T-cell (primary cell): ENCODE measurements at regions not wholly inside any gene's neighbourhood (a gene's known extent, or its start where the extent isn't known, plus 50 kb on each side); places are given as distances from the start of the nearest gene placed in this dataset.

Source experiments
- ATAC-seq, 4 experiments: fragments of 200-7000 bp in 3 of 4; fragments of 150-1000 bp in 1 of 4; cut with Tn5 transposase; replicated peaks in 1 of 4; 1 replicate in 3 of 4; 2 replicates in 1 of 4; pipeline ENCODE4 v1.10.0; 2021; ENCODE audit warnings: moderate library complexity in 3 of 4, mild to moderate bottlenecking in 2 of 4, moderate number of reproducible peaks in 1 of 4
- CTCF ChIA-PET, 2 donors: fragments of 300-600 bp; sonication (Branson Sonifier 250); formaldehyde crosslinking; loops; one replicate each; lab custom pipeline; 2022; ENCODE audit warnings: antibody characterized with exemption in 2 of 2; lab: Charles Lee
- POLR2A ChIA-PET, 2 donors: fragments of 300-600 bp; sonication (Branson Sonifier 250); formaldehyde crosslinking; loops; one replicate each; lab custom pipeline; 2022; ENCODE audit warnings: antibody characterized with exemption in 2 of 2; lab: Charles Lee
- DNase-seq, 35 experiments: peaks; one replicate each; pipeline versions ENCODE4 v3.0.0 to v3.0.0-alpha.2; 2013 to 2023
- H3K27ac ChIP-seq: one replicate; pipeline ENCODE4 v1.5.1; 2013; ENCODE audit warnings: low read length
- H3K27me3 ChIP-seq, 2 experiments: replicated peaks in 1 of 2; 1 replicate in 1 of 2; 2 replicates in 1 of 2; pipeline versions ENCODE4 v1.6.1 to v1.7.0; 2013; ENCODE audit warnings: low read length in 1 of 2, mixed read lengths in 1 of 2; ENCODE audit not compliant: control insufficient read depth in 2 of 2, insufficient read depth in 2 of 2; ENCODE audit errors: extremely low read depth in 1 of 2
- H3K36me3 ChIP-seq, 2 donors: 1 replicate in 1 of 2; 2 replicates in 1 of 2; pipeline versions ENCODE4 v1.6.1 to v1.7.0; 2013; ENCODE audit warnings: low read length in 1 of 2; ENCODE audit not compliant: control insufficient read depth in 2 of 2, insufficient read depth in 1 of 2; ENCODE audit errors: extremely low read depth in 1 of 2
- H3K4me1 ChIP-seq, 2 experiments: 1 replicate in 1 of 2; 2 replicates in 1 of 2; pipeline versions ENCODE4 v1.6.1 to v1.7.0; 2013; ENCODE audit warnings: low read length in 2 of 2, mixed read lengths in 1 of 2; ENCODE audit not compliant: insufficient read depth in 2 of 2, control insufficient read depth in 1 of 2; ENCODE audit errors: extremely low read depth in 1 of 2
- H3K4me3 ChIP-seq, 2 donors: 1 replicate in 1 of 2; 2 replicates in 1 of 2; pipeline versions ENCODE4 v1.5.1 to v1.7.0; 2013; ENCODE audit warnings: mild to moderate bottlenecking in 2 of 2, low read length in 1 of 2, moderate library complexity in 1 of 2; ENCODE audit not compliant: control insufficient read depth in 1 of 2; ENCODE audit errors: extremely low read depth in 1 of 2
- H3K9me3 ChIP-seq: 2 replicates; pipeline ENCODE4 v1.7.0; 2013
- H3K27ac Mint-ChIP-seq, 2 donors: one replicate each; pipeline ENCODE4 v1.8.0; 2020 to 2021; ENCODE audit warnings: mild to moderate bottlenecking in 2 of 2, mixed read lengths in 2 of 2
- H3K27me3 Mint-ChIP-seq, 2 donors: one replicate each; pipeline ENCODE4 v1.8.0; 2021 to 2022; ENCODE audit warnings: mixed read lengths in 2 of 2
- H3K36me3 Mint-ChIP-seq: one replicate; pipeline ENCODE4 v1.8.0; 2021; ENCODE audit warnings: mixed read lengths
- H3K4me1 Mint-ChIP-seq, 3 donors: one replicate each; pipeline ENCODE4 v1.8.0; 2020 to 2022; ENCODE audit warnings: mixed read lengths in 3 of 3, mild to moderate bottlenecking in 1 of 3
- H3K4me3 Mint-ChIP-seq, 3 donors: one replicate each; pipeline ENCODE4 v1.8.0; 2020 to 2022; ENCODE audit warnings: mild to moderate bottlenecking in 3 of 3, mixed read lengths in 3 of 3, moderate library complexity in 3 of 3
- H3K9me3 Mint-ChIP-seq, 3 donors: one replicate each; pipeline ENCODE4 v1.8.0; 2020 to 2022; ENCODE audit warnings: mixed read lengths in 3 of 3
- WGBS: methylation state at CpG from one replicate; pipeline ENCODE4 v1.1.5; 2013; ENCODE audit warnings: missing lambda C conversion rate; ENCODE audit not compliant: insufficient coverage; 5-methylcytosine and 5-hydroxymethylcytosine counted together

DNA sequence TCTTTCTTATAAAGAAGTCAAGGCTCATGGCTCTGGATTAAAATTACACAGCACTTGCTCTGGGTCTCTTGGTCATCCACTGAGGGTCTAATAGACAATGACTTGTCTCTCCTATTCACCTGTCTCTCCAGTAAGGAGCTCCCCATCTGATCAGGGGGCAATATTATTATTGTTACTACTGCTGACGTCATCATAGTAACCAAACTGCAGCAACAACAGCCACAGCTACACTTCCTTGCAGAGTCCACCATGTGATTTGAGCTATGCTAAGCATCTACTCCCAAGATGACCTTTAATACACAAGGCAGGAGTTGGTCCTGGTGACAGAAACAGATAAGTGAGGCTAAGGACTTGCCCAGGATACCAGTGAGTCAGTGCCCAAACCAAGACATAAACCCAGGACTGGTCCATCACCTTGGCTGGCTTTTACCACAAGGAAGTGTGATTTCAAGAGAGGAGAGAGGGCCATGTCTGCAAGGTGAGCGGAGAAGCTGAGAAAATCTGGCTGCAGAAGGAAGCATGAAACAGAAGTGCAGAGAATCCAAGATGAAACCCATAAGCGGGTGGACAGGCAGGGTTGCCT, 602.5 kb downstream of the PTPRU start:
- Histone ChIP-seq H3K27me3 (peaks cover 0 to 19% of the 10 kb centered on the region in 2 experiments), H3K9me3 (no peaks in the 10 kb centered on the region), H3K27ac (no peak overlapping the region), H3K4me3 (no peak overlapping the region), H3K36me3 (no peaks in the 10 kb centered on the region), H3K4me1 (no peaks in the 10 kb centered on the region)
- WGBS, result 100% methylated on average over 2 of the region's 3 CpGs
- ChIA-PET POLR2A (no interaction called here), CTCF (no interaction called here)
- DNase-seq, result no peak
- Mint-ChIP-seq H3K36me3 (no peaks in the 10 kb centered on the region), H3K4me3 (no peak overlapping the region), H3K27me3 (peaks cover 16 to 23% of the 10 kb centered on the region in 2 donors), H3K27ac (no peak overlapping the region), H3K9me3 (peaks cover 10 to 17% (median 12%) of the 10 kb centered on the region in 3 donors), H3K4me1 (no peaks in the 10 kb centered on the region)
- no peak for ATAC-seq

DNA sequence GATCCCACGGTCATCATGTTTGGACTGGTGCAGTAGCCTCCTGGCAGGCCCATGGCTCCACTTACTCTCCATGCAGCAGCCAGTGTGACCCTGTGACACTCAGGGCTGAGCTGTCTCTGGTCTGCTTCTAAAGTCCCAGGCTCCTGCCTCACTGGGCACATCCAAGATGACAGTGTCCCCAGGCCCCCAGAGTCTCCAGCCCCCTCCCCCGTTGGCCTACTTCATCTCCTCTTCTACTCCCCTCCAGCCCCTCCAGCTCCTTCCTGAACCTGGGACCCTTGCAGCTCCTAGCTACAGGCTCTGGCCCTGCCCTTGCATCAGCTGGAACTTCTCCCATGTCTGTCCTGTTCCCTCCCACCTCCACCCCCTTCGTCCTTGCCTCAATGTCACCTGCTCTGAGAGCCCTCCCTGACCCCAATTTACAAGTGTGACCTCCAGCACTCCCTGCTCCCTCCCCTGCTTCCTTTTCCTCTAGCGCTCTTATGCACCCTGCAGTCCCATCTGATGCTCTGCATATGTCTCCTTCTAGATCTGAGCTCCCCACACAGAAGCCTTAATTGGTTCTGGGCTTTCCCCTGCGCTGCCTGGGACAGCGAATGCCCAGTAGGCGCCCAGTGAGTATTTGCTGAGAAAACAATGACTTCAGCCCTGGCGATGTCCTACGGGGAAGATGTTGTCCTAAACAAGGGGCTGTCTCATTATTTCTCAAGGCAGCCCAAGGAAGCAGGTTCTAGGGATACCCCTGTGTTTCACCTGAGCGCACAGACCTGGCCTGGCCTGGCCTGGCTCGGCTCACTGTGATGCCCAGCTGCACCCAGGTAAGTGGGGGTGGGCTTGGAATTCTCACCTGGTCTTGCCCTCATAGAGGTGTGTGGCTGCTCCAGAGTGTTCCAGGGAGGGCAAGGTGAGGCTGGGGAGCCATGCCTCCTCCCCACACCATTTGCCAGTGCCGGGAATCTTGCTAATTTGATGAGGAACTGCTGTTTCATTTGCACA, 600.6 kb downstream of the PTPRU start:
- Histone ChIP-seq H3K4me1 (no peaks in the 10 kb centered on the region), H3K27ac (no peak overlapping the region), H3K9me3 (no peaks in the 10 kb centered on the region), H3K4me3 (no peak overlapping the region), H3K27me3 (peaks cover 0 to 11% of the 10 kb centered on the region in 2 experiments), H3K36me3 (no peaks in the 10 kb centered on the region)
- peaks cover 16 to 24% of the 10 kb centered on the region in 2 donors for H3K27me3 Mint-ChIP-seq
- no peak overlapping the region for H3K4me3 Mint-ChIP-seq
- H3K4me1 Mint-ChIP-seq, result no peaks in the 10 kb centered on the region
- H3K27ac Mint-ChIP-seq, result no peak overlapping the region
- ATAC-seq, result no peak
- CTCF ChIA-PET, result no interaction called here
- peaks cover 6 to 9% (median 7%) of the 10 kb centered on the region in 3 donors for H3K9me3 Mint-ChIP-seq
- H3K36me3 Mint-ChIP-seq, result no peaks in the 10 kb centered on the region
- DNase-seq, result no peak
- POLR2A ChIA-PET, result no interaction called here
- 64% methylated on average over 11 of the region's 12 CpGs for whole genome bisulfite sequencing

DNA sequence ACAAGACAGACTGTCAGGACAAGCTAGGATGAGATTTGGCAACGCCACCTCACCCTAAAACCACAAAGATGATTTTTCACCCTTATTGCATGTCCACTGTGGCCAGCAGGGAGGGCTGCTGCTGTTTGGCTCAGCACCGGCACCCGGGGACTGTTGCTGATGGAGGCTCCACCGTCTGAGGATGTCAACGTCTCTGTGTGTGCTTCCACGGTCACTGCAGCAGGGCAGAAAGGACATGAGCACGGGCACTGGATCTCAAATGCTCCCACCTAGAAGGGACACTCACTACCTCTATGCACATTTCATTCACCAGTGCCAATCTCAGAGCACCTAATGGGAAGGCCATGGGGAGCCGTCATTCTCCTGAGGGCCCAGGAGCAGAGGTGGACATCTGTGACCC, 599.6 kb downstream of the PTPRU start:
- H3K36me3 ChIP-seq, result no peaks in the 10 kb centered on the region
- peaks cover 0 to 11% of the 10 kb centered on the region in 2 experiments for H3K27me3 ChIP-seq
- Mint-ChIP-seq H3K4me3 (no peak overlapping the region), H3K27ac (no peak overlapping the region), H3K36me3 (no peaks in the 10 kb centered on the region), H3K27me3 (peaks cover 16 to 27% of the 10 kb centered on the region in 2 donors), H3K4me1 (no peaks in the 10 kb centered on the region), H3K9me3 (no peaks in the 10 kb centered on the region)
- H3K27ac ChIP-seq, result no peak overlapping the region
- H3K4me3 ChIP-seq, result no peak overlapping the region
- DNase-seq (no peak), ATAC-seq (no peak)
- ChIA-PET CTCF (no interaction called here), POLR2A (no interaction called here)
- WGBS, result 58% methylated on average over 6 of the region's 8 CpGs
- H3K4me1 ChIP-seq, result no peaks in the 10 kb centered on the region
- H3K9me3 ChIP-seq, result no peaks in the 10 kb centered on the region

DNA sequence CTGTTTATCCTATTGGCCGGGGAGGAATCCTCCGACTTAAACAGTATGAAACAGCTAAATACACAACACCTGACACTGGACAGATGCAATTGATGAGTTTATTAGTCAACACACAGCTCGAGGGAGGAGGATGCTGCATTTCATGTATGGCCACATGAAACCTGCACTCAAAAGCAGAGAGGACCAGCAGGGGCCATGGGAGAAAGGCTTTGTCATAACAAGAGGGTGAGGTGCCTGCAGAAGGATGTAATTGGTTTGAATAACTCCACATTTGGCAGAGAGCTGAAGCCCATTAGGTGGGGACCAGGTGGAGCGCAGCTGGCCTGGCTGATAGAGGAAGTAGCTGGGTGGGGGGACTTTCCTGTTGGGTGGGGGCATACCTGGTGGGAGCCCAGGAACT, 599.1 kb downstream of the PTPRU start:
- Mint-ChIP-seq H3K4me3 (no peak overlapping the region), H3K9me3 (no peaks in the 10 kb centered on the region), H3K27me3 (peaks cover 17 to 28% of the 10 kb centered on the region in 2 donors), H3K36me3 (no peaks in the 10 kb centered on the region), H3K27ac (no peak overlapping the region), H3K4me1 (no peaks in the 10 kb centered on the region)
- Histone ChIP-seq H3K36me3 (no peaks in the 10 kb centered on the region), H3K4me1 (no peaks in the 10 kb centered on the region), H3K9me3 (no peaks in the 10 kb centered on the region), H3K4me3 (no peak overlapping the region), H3K27ac (no peak overlapping the region), H3K27me3 (peaks cover 0 to 11% of the 10 kb centered on the region in 2 experiments)
- ATAC-seq (no peak), DNase-seq (no peak)
- WGBS, result 69% methylated on average over 1 of the region's 4 CpGs
- ChIA-PET CTCF (no interaction called here), POLR2A (no interaction called here)

DNA sequence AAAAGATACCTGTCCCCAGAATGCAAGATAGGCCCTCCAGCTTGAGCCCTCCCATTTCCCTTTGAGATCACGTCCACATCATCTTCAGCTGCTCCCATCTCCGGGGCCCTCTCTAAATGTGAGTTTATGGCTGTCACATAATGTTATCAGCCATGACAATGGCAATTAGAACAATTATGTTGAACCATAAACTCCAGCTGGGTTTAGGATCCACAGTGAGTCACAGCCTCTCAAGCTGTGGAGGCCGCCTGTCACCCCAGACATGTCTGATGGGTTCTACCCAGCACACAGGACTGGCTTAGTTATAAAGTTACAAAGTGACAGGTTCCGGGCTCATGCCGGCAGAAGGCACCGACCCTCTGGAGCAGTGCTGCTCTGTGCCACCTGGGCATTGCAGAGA, 597.3 kb downstream of the PTPRU start:
- Histone ChIP-seq H3K27ac (no peak overlapping the region), H3K36me3 (no peaks in the 10 kb centered on the region), H3K4me1 (no peaks in the 10 kb centered on the region), H3K27me3 (peaks cover 0 to 21% of the 10 kb centered on the region in 2 experiments), H3K4me3 (no peak overlapping the region), H3K9me3 (no peaks in the 10 kb centered on the region)
- Mint-ChIP-seq H3K9me3 (no peaks in the 10 kb centered on the region), H3K36me3 (no peaks in the 10 kb centered on the region), H3K4me1 (no peaks in the 10 kb centered on the region), H3K27ac (no peak overlapping the region), H3K4me3 (no peak overlapping the region), H3K27me3 (peaks cover 20 to 24% of the 10 kb centered on the region in 2 donors)
- WGBS, result 91% methylated on average over 4 of the region's 6 CpGs
- ATAC-seq (no peak), DNase-seq (no peak)
- CTCF ChIA-PET, result no interaction called here
- POLR2A ChIA-PET, result no interaction called here

DNA sequence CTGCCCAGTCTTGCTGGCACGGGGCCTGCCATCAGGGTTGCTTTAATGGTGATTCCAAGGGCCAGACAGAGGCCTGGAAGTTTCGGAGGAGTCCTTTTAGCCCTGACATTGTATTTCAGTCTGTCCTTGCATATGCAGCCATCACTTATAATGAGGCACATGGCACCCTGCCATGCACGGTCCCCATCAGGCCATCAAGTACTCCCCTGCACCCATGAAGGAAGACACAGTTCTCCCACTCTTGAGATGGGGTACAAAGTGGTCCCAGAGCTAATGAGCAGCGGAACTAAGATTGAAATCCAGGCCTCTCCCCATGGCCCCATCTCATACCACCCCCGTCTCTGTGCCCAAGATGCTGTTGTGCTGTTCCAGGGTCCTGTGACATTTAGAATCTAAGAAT, 596.6 kb downstream of the PTPRU start:
- no peak overlapping the region for H3K4me3 ChIP-seq
- H3K36me3 ChIP-seq, result no peaks in the 10 kb centered on the region
- H3K9me3 ChIP-seq, result no peaks in the 10 kb centered on the region
- Mint-ChIP-seq H3K27ac (no peak overlapping the region), H3K36me3 (no peaks in the 10 kb centered on the region), H3K4me3 (no peak overlapping the region), H3K4me1 (no peaks in the 10 kb centered on the region), H3K9me3 (no peaks in the 10 kb centered on the region), H3K27me3 (peaks cover 20 to 21% of the 10 kb centered on the region in 2 donors)
- ChIA-PET POLR2A (no interaction called here), CTCF (no interaction called here)
- WGBS, result 80% methylated on average over 1 of the region's 5 CpGs
- DNase-seq, result no peak
- H3K4me1 ChIP-seq, result no peaks in the 10 kb centered on the region
- H3K27ac ChIP-seq, result no peak overlapping the region
- H3K27me3 ChIP-seq, result peaks cover 0 to 26% of the 10 kb centered on the region in 2 experiments
- no peak for ATAC-seq
